H1 (cell line): ENCODE measurements at regions not wholly inside any gene's neighbourhood (a gene's known extent, or its start where the extent isn't known, plus 50 kb on each side); places are given as distances from the start of the nearest gene placed in this dataset.

ENCODE experiments used
- CTCF ChIA-PET: fragments of 300-600 bp; sonication (Branson Sonifier 250); formaldehyde crosslinking; loops from one replicate; lab custom pipeline; 2021; ENCODE audit not compliant: partially characterized antibody; lab: Charles Lee
- POLR2A ChIA-PET: fragments of 300-600 bp; sonication (Branson Sonifier 250); formaldehyde crosslinking; loops from one replicate; lab custom pipeline; 2021; ENCODE audit warnings: inconsistent platforms; ENCODE audit not compliant: partially characterized antibody; lab: Charles Lee
- DNase-seq, 2 experiments: peaks; one replicate each; pipeline versions ENCODE4 v3.0.0 to v3.0.0-alpha.2; 2010 to 2022; ENCODE audit warnings: low spot score in 2 of 2, low read depth in 1 of 2, mixed read lengths in 1 of 2
- FAIRE-seq: peaks from 2 replicates; lab custom pipeline; 2011; peaks lifted over from hg19 to GRCh38; lab: Jason Lieb, UNC
- H2AFZ ChIP-seq: 2 replicates; pipeline ENCODE4 v1.8.1; 2012; ENCODE audit warnings: low read length, inconsistent platforms
- H2AK5ac ChIP-seq: 2 replicates; pipeline ENCODE4 v1.6.1; 2013; ENCODE audit warnings: low read depth, low read length
- H2BK120ac ChIP-seq: replicated peaks from 2 replicates; pipeline ENCODE3; 2013; ENCODE audit warnings: low read depth, low read length, inconsistent platforms
- H2BK12ac ChIP-seq: 2 replicates; pipeline ENCODE4 v1.6.1; 2013; ENCODE audit warnings: low read depth, low read length
- H2BK15ac ChIP-seq: 2 replicates; pipeline ENCODE4 v1.6.1; 2013; ENCODE audit warnings: low read length
- H2BK20ac ChIP-seq: 2 replicates; pipeline ENCODE4 v1.6.1; 2013; ENCODE audit warnings: low read length
- H2BK5ac ChIP-seq: 2 replicates; pipeline ENCODE4 v1.6.1; 2013; ENCODE audit warnings: low read depth, low read length
- H3K14ac ChIP-seq: 2 replicates; pipeline ENCODE4 v1.6.1; 2013; ENCODE audit warnings: inconsistent platforms; ENCODE audit not compliant: insufficient read length
- H3K18ac ChIP-seq: 2 replicates; pipeline ENCODE4 v1.6.1; 2013; ENCODE audit warnings: low read length; ENCODE audit errors: extremely low read depth
- H3K23ac ChIP-seq: 2 replicates; pipeline ENCODE4 v1.6.1; 2013; ENCODE audit warnings: inconsistent platforms; ENCODE audit not compliant: insufficient read length
- H3K23me2 ChIP-seq: 2 replicates; pipeline ENCODE4 v1.6.1; 2013; ENCODE audit warnings: low read depth, low read length
- H3K27ac ChIP-seq: 2 replicates; pipeline ENCODE4 v1.6.1; 2011; ENCODE audit warnings: low read depth, low read length, inconsistent platforms
- H3K27me3 ChIP-seq, 4 experiments: replicated peaks in 1 of 4; 1 replicate in 1 of 4; 2 replicates in 3 of 4; pipeline versions ENCODE4 v1.6.1 to v1.8.1; 2011 to 2013; ENCODE audit warnings: low read length in 3 of 4, mild to moderate bottlenecking in 3 of 4, inconsistent platforms in 2 of 4, mixed read lengths in 2 of 4, moderate library complexity in 1 of 4; ENCODE audit not compliant: control insufficient read depth in 3 of 4, insufficient read depth in 3 of 4; ENCODE audit errors: extremely low read depth in 1 of 4
- H3K36me3 ChIP-seq, 4 experiments: 2 replicates each; pipeline versions ENCODE4 v1.6.1 to v1.8.1; 2011 to 2013; ENCODE audit warnings: mild to moderate bottlenecking in 4 of 4, low read length in 3 of 4, moderate library complexity in 2 of 4, control low read depth in 1 of 4, inconsistent platforms in 1 of 4; ENCODE audit not compliant: insufficient read depth in 4 of 4, control insufficient read depth in 2 of 4
- H3K4ac ChIP-seq: replicated peaks from 2 replicates; pipeline ENCODE3; 2013; ENCODE audit warnings: low read length, low read depth, mixed read lengths, inconsistent platforms; ENCODE audit not compliant: insufficient read length
- H3K4me1 ChIP-seq, 4 experiments: replicated peaks in 1 of 4; 1 replicate in 1 of 4; 2 replicates in 3 of 4; pipeline versions ENCODE4 v1.6.1 to v1.8.1; 2011 to 2013; ENCODE audit warnings: low read length in 3 of 4, inconsistent platforms in 2 of 4, mixed read lengths in 1 of 4; ENCODE audit not compliant: insufficient read depth in 4 of 4, control insufficient read depth in 3 of 4
- H3K4me2 ChIP-seq, 2 experiments: 2 replicates each; pipeline versions ENCODE4 v1.6.1 to v1.8.1; 2011 to 2013; ENCODE audit warnings: low read depth in 2 of 2, low read length in 2 of 2, control low read depth in 1 of 2, inconsistent platforms in 1 of 2, mild to moderate bottlenecking in 1 of 2; ENCODE audit not compliant: insufficient read depth in 1 of 2
- H3K4me3 ChIP-seq, 4 experiments: fragments of 200-600, 300-600 bp in 1 of 4; sonication (generic), shearing (Covaris generic), sonication (Bioruptor Twin) in 1 of 4; 2 replicates each; pipeline versions ENCODE4 v1.5.1 to v1.8.1; 2011 to 2016; ENCODE audit warnings: low read length in 4 of 4, low read depth in 3 of 4, control low read depth in 2 of 4, inconsistent platforms in 2 of 4, mild to moderate bottlenecking in 2 of 4, mixed read lengths in 1 of 4, moderate library complexity in 1 of 4; ENCODE audit not compliant: insufficient read depth in 2 of 4; ENCODE audit errors: extremely low read depth in 1 of 4
- H3K56ac ChIP-seq: replicated peaks from 2 replicates; pipeline ENCODE3; 2013; ENCODE audit warnings: low read depth, mild to moderate bottlenecking, mixed read lengths, low read length, inconsistent platforms; ENCODE audit not compliant: insufficient read length
- H3K79me1 ChIP-seq: 2 replicates; pipeline ENCODE4 v1.6.1; 2013; ENCODE audit warnings: low read depth, low read length, control low read depth
- H3K79me2 ChIP-seq, 2 experiments: 2 replicates each; pipeline versions ENCODE4 v1.6.1 to v1.8.1; 2012 to 2013; ENCODE audit warnings: low read length in 2 of 2, mild to moderate bottlenecking in 2 of 2, inconsistent platforms in 1 of 2; ENCODE audit not compliant: insufficient read depth in 2 of 2, control insufficient read depth in 1 of 2
- H3K9ac ChIP-seq, 4 experiments: replicated peaks in 1 of 4; 1 replicate in 1 of 4; 2 replicates in 3 of 4; pipeline versions ENCODE4 v1.6.1 to v1.8.1; 2011 to 2013; ENCODE audit warnings: low read depth in 3 of 4, low read length in 3 of 4, control low read depth in 2 of 4, mild to moderate bottlenecking in 2 of 4, moderate library complexity in 2 of 4, inconsistent platforms in 1 of 4; ENCODE audit errors: extremely low read depth in 1 of 4
- H3K9me3 ChIP-seq, 2 experiments: 2 replicates each; pipeline versions ENCODE4 v1.6.1 to v1.8.1; 2012 to 2013; ENCODE audit warnings: mild to moderate bottlenecking in 2 of 2, moderate library complexity in 2 of 2, control low read depth in 1 of 2, inconsistent platforms in 1 of 2, low read depth in 1 of 2, low read length in 1 of 2, mixed read lengths in 1 of 2; ENCODE audit not compliant: insufficient read depth in 2 of 2
- H4K20me1 ChIP-seq, 2 experiments: replicated peaks in 1 of 2; 2 replicates each; pipeline versions ENCODE3 to v1.8.1; 2011 to 2013; ENCODE audit warnings: inconsistent platforms in 2 of 2, low read length in 2 of 2, mild to moderate bottlenecking in 1 of 2; ENCODE audit not compliant: insufficient read depth in 2 of 2, control insufficient read depth in 1 of 2
- H4K5ac ChIP-seq: 2 replicates; pipeline ENCODE4 v1.6.1; 2013; ENCODE audit warnings: low read length, low read depth, mixed read lengths, inconsistent platforms; ENCODE audit not compliant: insufficient read length
- H4K8ac ChIP-seq: 2 replicates; pipeline ENCODE4 v1.8.0; 2013; ENCODE audit warnings: mild to moderate bottlenecking, moderate library complexity, low read length, inconsistent platforms; ENCODE audit not compliant: insufficient read depth; ENCODE audit errors: extremely low read depth
- H4K91ac ChIP-seq: replicated peaks from 2 replicates; pipeline ENCODE3; 2013; ENCODE audit warnings: low read length, mixed read lengths, inconsistent platforms; ENCODE audit not compliant: insufficient read length
- CBX8 ChIP-seq: fragments of 300-800, 300-1000 bp; sonication (generic); IDR thresholded peaks from 2 replicates; pipeline ENCODE4 v1.7.1; 2016; ENCODE audit warnings: low read depth, low read length, borderline replicate concordance
- GTF2F1 ChIP-seq: IDR thresholded peaks from 2 replicates; pipeline ENCODE4 v1.6.1; 2012; ENCODE audit warnings: low read depth, low read length, improper control_type of control experiment, borderline replicate concordance
- RXRA ChIP-seq: IDR thresholded peaks from 2 replicates; pipeline ENCODE4 v1.6.1; 2011; ENCODE audit warnings: low read depth, mild to moderate bottlenecking, low read length, moderate library complexity; ENCODE audit not compliant: insufficient read depth
- SIRT6 ChIP-seq: IDR thresholded peaks from one replicate; pipeline ENCODE4 v1.7.1; 2012; ENCODE audit warnings: low read length, inconsistent platforms
- WGBS, 2 experiments: shearing (Covaris generic) in 1 of 2; methylation state at CpG; one replicate each; pipeline versions ENCODE4 v1.1.6 to v1.1.7; 2013 to 2015; ENCODE audit warnings: low lambda C conversion rate in 2 of 2, mixed read lengths in 2 of 2, inconsistent platforms in 1 of 2, low coverage in 1 of 2, missing lambda C conversion rate in 1 of 2; ENCODE audit not compliant: insufficient replicate concordance in 2 of 2, insufficient coverage in 1 of 2, insufficient read length in 1 of 2; ENCODE audit errors: extremely low coverage in 1 of 2, missing lambda C conversion rate in 1 of 2; 5-methylcytosine and 5-hydroxymethylcytosine counted together

- Histone ChIP-seq H3K23ac (no peak overlapping the region), H2BK120ac (no peak overlapping the region), H3K9ac (no peak overlapping the region)
- no peak for TF ChIP-seq RXRA
- no peak for TF ChIP-seq GTF2F1
- TF ChIP-seq SIRT6: no peak
- no peak for TF ChIP-seq CBX8
- TF ChIP-seq, all 59 proteins: peak for 0
- WGBS, 2 experiments: 82% methylated on average over 1 of the region's 1 CpG; no CpG with 5 or more reads in 1 of the 2 experiments
- H3K4me2 ChIP-seq: no peak overlapping the region
- no peak for FAIRE-seq
- no peak overlapping the region for H3K4ac ChIP-seq
- no peaks in the 10 kb centered on the region for H4K20me1 ChIP-seq
- no peak overlapping the region for H3K18ac ChIP-seq
- no peak overlapping the region for H2AK5ac ChIP-seq
- H4K5ac ChIP-seq: no peak overlapping the region
- peaks cover 0 to 5% of the 10 kb centered on the region in 2 experiments; a peak in 1 of 4 replicates for H3K9me3 ChIP-seq
- CTCF ChIA-PET: interaction anchor here (1.7 kb wide), 1 partner anchor 8 kb away, joined by 6 read pairs; no protein-coding TSS in a partner anchor
- H3K27me3 ChIP-seq: no peaks in the 10 kb centered on the region
- no peaks in the 10 kb centered on the region for H3K36me3 ChIP-seq
- H3K14ac ChIP-seq: no peak overlapping the region
- no peak overlapping the region for H2BK15ac ChIP-seq
- H3K23me2 ChIP-seq: no peaks in the 10 kb centered on the region
- H2AFZ ChIP-seq: no peak overlapping the region
- no peak overlapping the region for H3K56ac ChIP-seq
- H3K4me1 ChIP-seq: no peaks in the 10 kb centered on the region
- no peak overlapping the region for H2BK12ac ChIP-seq
- no peaks in the 10 kb centered on the region for H3K79me2 ChIP-seq
- H3K79me1 ChIP-seq: no peaks in the 10 kb centered on the region
- H3K27ac ChIP-seq: no peak overlapping the region
- no peak overlapping the region for H2BK20ac ChIP-seq
- no peak overlapping the region for H4K8ac ChIP-seq
- no peak overlapping the region for H4K91ac ChIP-seq
- POLR2A ChIA-PET: no interaction called here
- H2BK5ac ChIP-seq: no peak overlapping the region
- no peak for DNase-seq
- H3K4me3 ChIP-seq: no peak overlapping the region
These were observed 106.6 kb downstream of the SNAPC1 start for GRCh38 chr14:61868846-61869245.
